HepG2 (cell line): ENCODE measurements at regions not wholly inside any gene's neighbourhood (a gene's known extent, or its start where the extent isn't known, plus 50 kb on each side); places are given as distances from the start of the nearest gene placed in this dataset.

Experiments used
- ATAC-seq: fragments of 200-7000 bp; cut with Tn5 transposase; 3 replicates; pipeline ENCODE4 v1.9.1; 2020; ENCODE audit warnings: mild to moderate bottlenecking, moderate library complexity
- BruUV-seq: library from RNA; stranded (reverse); fragments of 400-500 nt; replicated peaks from 2 replicates; lab custom pipeline; 2021; lab: Mats Ljungman, UMichigan
- CTCF ChIA-PET: fragments of 300-600 bp; formaldehyde crosslinking; extraction: SDS; loops from one replicate; lab custom pipeline; 2021; ENCODE audit warnings: low total read pairs, inconsistent platforms, low intra/inter-chr PET ratio; lab: Yijun Ruan, JAX
- POLR2A ChIA-PET: fragments of 350-600 bp; sonication (Branson Sonifier 250); formaldehyde crosslinking; loops from one replicate; lab custom pipeline; 2020; ENCODE audit warnings: antibody characterized with exemption, inconsistent platforms; lab: Yijun Ruan, JAX
- DNase-seq: peaks from one replicate; pipeline ENCODE4 v3.0.0-alpha.2; 2015; ENCODE audit warnings: low spot score
- FAIRE-seq: peaks from 3 replicates; lab custom pipeline; 2011; peaks lifted over from hg19 to GRCh38; lab: Jason Lieb, UNC
- H2AFZ ChIP-seq: one replicate; pipeline ENCODE4 v1.6.1; 2011; ENCODE audit warnings: low read length, inconsistent platforms
- H3K27ac ChIP-seq: fragments of 300-600 bp; 3 replicates; pipeline ENCODE4 v1.8.0; 2011; ENCODE audit warnings: mixed run types, mild to moderate bottlenecking, mixed read lengths, low read length, inconsistent platforms; ENCODE audit not compliant: insufficient read depth; ENCODE audit errors: extremely low read length
- H3K27me3 ChIP-seq, 2 experiments: fragments of 200-600 bp in 1 of 2; 2 replicates in 1 of 2; 3 replicates in 1 of 2; pipeline versions ENCODE4 v1.6.0 to v1.8.0; 2011; ENCODE audit warnings: low read length in 2 of 2, mild to moderate bottlenecking in 2 of 2, moderate library complexity in 2 of 2, inconsistent platforms in 1 of 2; ENCODE audit not compliant: insufficient read depth in 2 of 2, control insufficient read depth in 1 of 2
- H3K36me3 ChIP-seq, 2 experiments: fragments of 200-600 bp in 1 of 2; replicated peaks in 1 of 2; 2 replicates in 1 of 2; 3 replicates in 1 of 2; pipeline versions ENCODE4 v1.5.1 to v1.8.0; 2011; ENCODE audit warnings: low read length in 2 of 2, inconsistent platforms in 1 of 2; ENCODE audit not compliant: insufficient read depth in 2 of 2, control insufficient read depth in 1 of 2
- H3K4me1 ChIP-seq: 2 replicates; pipeline ENCODE4 v1.5.1; 2012; ENCODE audit warnings: low read length, inconsistent platforms; ENCODE audit not compliant: insufficient read depth
- H3K4me2 ChIP-seq: 2 replicates; pipeline ENCODE4 v1.6.0; 2011; ENCODE audit warnings: low read depth, low read length, inconsistent platforms
- H3K4me3 ChIP-seq, 3 experiments: fragments of 200-600 bp in 1 of 3; sonication (generic), shearing (Covaris generic) in 1 of 3; replicated peaks in 1 of 3; 2 replicates each; pipeline ENCODE4 v1.5.1; 2011 to 2016; ENCODE audit warnings: low read length in 3 of 3, inconsistent platforms in 2 of 3, low read depth in 2 of 3, mild to moderate bottlenecking in 2 of 3, control low read depth in 1 of 3, mixed read lengths in 1 of 3; ENCODE audit not compliant: insufficient read depth in 1 of 3
- H3K79me2 ChIP-seq: one replicate; pipeline ENCODE4 v1.6.1; 2011; ENCODE audit warnings: low read length, inconsistent platforms; ENCODE audit not compliant: insufficient read depth
- H3K9ac ChIP-seq: 2 replicates; pipeline ENCODE4 v1.6.0; 2011; ENCODE audit warnings: mild to moderate bottlenecking, low read depth, low read length, inconsistent platforms; ENCODE audit not compliant: insufficient read depth
- H3K9me3 ChIP-seq: 2 replicates; pipeline ENCODE4 v1.5.1; 2012; ENCODE audit warnings: mild to moderate bottlenecking, low read length
- H4K20me1 ChIP-seq: 2 replicates; pipeline ENCODE4 v1.6.0; 2011; ENCODE audit warnings: inconsistent platforms, mild to moderate bottlenecking, low read length, moderate library complexity; ENCODE audit not compliant: insufficient read depth
- ADNP ChIP-seq: sonication (generic); formaldehyde crosslinking; IDR thresholded peaks from 2 replicates; pipeline ENCODE4 v1.4.0; 2020; ENCODE audit warnings: missing genetic modification reagents
- ASH2L ChIP-seq: fragments of 300-600, 200-600 bp; sonication (generic); IDR thresholded peaks from 2 replicates; pipeline ENCODE4 v1.7.0; 2017; ENCODE audit warnings: low read depth, mild to moderate bottlenecking, moderate library complexity, mixed read lengths, low read length; ENCODE audit not compliant: insufficient read length
- RAD21 ChIP-seq: fragments of 450-650 bp; formaldehyde crosslinking; IDR thresholded peaks from 2 replicates; pipeline ENCODE4 v1.5.0; 2020; ENCODE audit warnings: mild to moderate bottlenecking
- ZNF572 ChIP-seq: sonication (generic); formaldehyde crosslinking; IDR thresholded peaks from 2 replicates; pipeline ENCODE4 v1.5.1; 2020; ENCODE audit warnings: mild to moderate bottlenecking, missing genetic modification reagents
- ZNF746 ChIP-seq: sonication (generic); formaldehyde crosslinking; IDR thresholded peaks from 2 replicates; pipeline ENCODE4 v1.8.0; 2022; ENCODE audit warnings: mild to moderate bottlenecking, missing genetic modification reagents
- WGBS: methylation state at CpG from one replicate; pipeline ENCODE4 v1.1.6; 2017; ENCODE audit warnings: low lambda C conversion rate; 5-methylcytosine and 5-hydroxymethylcytosine counted together
- in situ Hi-C: cut with HindIII; loops from 2 replicates; pipeline ENCODE4 v1.10.0; 2017; ENCODE audit warnings: low pct_unique_long_range_greater_than_20kb; ENCODE audit not compliant: extremely low pct_ligation_motif_present
- intact Hi-C: fragments of 100-400 bp; cut with micrococcal nuclease; formaldehyde crosslinking; loops from one replicate; pipeline ENCODE4 v1.10.0; 2022; ENCODE audit not compliant: unreplicated experiment
- TF ChIP-seq, protein P1 (sequence below): sonication (generic); formaldehyde crosslinking; IDR thresholded peaks from 2 replicates; pipeline ENCODE4 v1.4.0; 2020; ENCODE audit warnings: missing genetic modification reagents, borderline replicate concordance
- TF ChIP-seq, protein P2 (sequence below): sonication (generic); formaldehyde crosslinking; IDR thresholded peaks from 2 replicates; pipeline ENCODE4 v1.5.0; 2020; ENCODE audit warnings: missing genetic modification reagents

DNA sequence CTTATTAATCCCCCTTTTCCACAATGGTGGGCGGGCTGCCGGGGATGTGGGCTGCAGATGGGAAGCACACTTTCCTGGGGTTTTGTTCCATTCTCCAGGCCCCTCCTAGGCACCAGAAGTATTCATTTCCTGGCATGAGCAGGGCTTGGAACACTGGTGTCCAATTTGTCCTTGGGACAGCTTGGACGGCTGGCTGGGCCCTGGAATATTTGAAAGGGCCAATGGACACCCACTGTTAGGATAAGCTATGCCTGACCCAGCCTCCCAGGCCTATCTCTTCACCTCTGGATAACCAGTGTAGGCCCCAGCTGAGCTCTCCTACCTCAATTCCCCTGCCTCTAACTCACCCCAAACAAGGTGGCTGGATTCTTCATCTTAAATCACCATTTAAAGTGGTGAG, 354.9 kb downstream of the PTEN start (continued):
- TF ChIP-seq, protein P1, sequence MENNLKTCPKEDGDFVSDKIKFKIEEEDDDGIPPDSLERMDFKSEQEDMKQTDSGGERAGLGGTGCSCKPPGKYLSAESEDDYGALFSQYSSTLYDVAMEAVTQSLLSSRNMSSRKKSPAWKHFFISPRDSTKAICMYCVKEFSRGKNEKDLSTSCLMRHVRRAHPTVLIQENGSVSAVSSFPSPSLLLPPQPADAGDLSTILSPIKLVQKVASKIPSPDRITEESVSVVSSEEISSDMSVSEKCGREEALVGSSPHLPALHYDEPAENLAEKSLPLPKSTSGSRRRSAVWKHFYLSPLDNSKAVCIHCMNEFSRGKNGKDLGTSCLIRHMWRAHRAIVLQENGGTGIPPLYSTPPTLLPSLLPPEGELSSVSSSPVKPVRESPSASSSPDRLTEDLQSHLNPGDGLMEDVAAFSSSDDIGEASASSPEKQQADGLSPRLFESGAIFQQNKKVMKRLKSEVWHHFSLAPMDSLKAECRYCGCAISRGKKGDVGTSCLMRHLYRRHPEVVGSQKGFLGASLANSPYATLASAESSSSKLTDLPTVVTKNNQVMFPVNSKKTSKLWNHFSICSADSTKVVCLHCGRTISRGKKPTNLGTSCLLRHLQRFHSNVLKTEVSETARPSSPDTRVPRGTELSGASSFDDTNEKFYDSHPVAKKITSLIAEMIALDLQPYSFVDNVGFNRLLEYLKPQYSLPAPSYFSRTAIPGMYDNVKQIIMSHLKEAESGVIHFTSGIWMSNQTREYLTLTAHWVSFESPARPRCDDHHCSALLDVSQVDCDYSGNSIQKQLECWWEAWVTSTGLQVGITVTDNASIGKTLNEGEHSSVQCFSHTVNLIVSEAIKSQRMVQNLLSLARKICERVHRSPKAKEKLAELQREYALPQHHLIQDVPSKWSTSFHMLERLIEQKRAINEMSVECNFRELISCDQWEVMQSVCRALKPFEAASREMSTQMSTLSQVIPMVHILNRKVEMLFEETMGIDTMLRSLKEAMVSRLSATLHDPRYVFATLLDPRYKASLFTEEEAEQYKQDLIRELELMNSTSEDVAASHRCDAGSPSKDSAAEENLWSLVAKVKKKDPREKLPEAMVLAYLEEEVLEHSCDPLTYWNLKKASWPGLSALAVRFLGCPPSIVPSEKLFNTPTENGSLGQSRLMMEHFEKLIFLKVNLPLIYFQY (CRISPR knock-in tag): no peak
- TF ChIP-seq ASH2L: no peak
- TF ChIP-seq, protein P2, sequence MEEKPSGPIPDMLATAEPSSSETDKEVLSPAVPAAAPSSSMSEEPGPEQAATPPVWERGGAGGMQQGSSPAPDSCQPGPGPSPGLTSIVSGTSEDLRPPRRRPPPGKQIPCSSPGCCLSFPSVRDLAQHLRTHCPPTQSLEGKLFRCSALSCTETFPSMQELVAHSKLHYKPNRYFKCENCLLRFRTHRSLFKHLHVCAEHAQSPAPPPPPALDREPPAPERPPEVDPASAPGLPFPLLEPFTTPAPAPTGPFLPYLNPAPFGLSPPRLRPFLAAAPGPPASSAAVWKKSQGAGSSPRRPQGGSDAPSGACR (CRISPR knock-in tag): no peak
- TF ChIP-seq, all 625 proteins: peak for 0

DNA sequence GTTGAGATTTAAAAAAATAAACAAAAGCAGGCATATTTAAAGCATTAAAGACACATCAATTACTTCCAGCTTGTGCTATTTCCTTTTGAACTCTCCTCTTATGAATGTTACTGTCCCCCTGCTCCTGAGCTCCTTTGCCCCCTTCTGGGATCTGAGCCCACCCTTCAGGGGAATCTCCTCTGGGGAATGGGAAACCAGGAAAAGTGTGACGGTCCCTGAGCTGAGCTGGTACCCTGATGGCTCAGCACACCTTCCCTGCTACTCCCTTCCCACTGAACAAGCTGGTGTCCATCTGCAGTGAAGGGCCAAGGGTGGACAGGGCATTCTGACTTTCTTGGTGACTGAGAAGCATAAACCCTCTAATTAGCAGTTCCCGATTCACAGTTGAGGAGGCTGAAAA, 356.3 kb downstream of the PTEN start:
- POLR2A ChIA-PET: no interaction called here
- H3K4me3 ChIP-seq: no peak overlapping the region
- TF ChIP-seq ZNF746 (CRISPR knock-in tag): no peak
- TF ChIP-seq RAD21: no peak
- TF ChIP-seq ADNP: no peak
- no peak for TF ChIP-seq ZNF572 (CRISPR knock-in tag)
- no peaks in the 10 kb centered on the region for H3K9me3 ChIP-seq
- no peak overlapping the region for H3K9ac ChIP-seq
- BruUV-seq: no TSS peak
- H2AFZ ChIP-seq: no peak overlapping the region
- intact Hi-C loops (loop anchor here (10.0 kb wide), 1 partner anchor 1915 kb away; no protein-coding TSS in a partner anchor), in situ Hi-C loops (no loop called here)
- no peak overlapping the region for H3K4me2 ChIP-seq
- H4K20me1 ChIP-seq: no peaks in the 10 kb centered on the region
- ATAC-seq (no peak), DNase-seq (no peak), FAIRE-seq (no peak)
- CTCF ChIA-PET: no interaction called here
- peaks cover 0 to 2% of the 10 kb centered on the region in 2 experiments; a peak in 2 of 5 replicates for H3K27me3 ChIP-seq
- 0% methylated on average over 2 of the region's 2 CpGs for WGBS
- H3K36me3 ChIP-seq: no peaks in the 10 kb centered on the region
- H3K4me1 ChIP-seq: no peaks in the 10 kb centered on the region
- no peaks in the 10 kb centered on the region for H3K79me2 ChIP-seq
- no peak overlapping the region for H3K27ac ChIP-seq
